Right lobe of liver (tissue), 6 donors: ENCODE measurements at regions not wholly inside any gene's neighbourhood (a gene's known extent, or its start where the extent isn't known, plus 50 kb on each side); places are given as distances from the start of the nearest gene placed in this dataset.
"Not testable (repeated sequence)": the region's sequence is repeated elsewhere in the genome, so short reads cannot be mapped to it uniquely, and the experiment has no call there.

Source experiments
- ATAC-seq, 4 donors: fragments of 200-7000 bp; cut with Tn5 transposase; one replicate each; pipeline ENCODE4 v1.9.1; 2020; ENCODE audit warnings: mild to moderate bottlenecking in 4 of 4, moderate library complexity in 4 of 4
- DNase-seq, 3 donors: peaks; one replicate each; pipeline ENCODE4 v3.0.0-alpha.2; 2020
- H3K27ac ChIP-seq, 3 donors: fragments of 200-600 bp; one replicate each; pipeline ENCODE4 v1.8.0; 2022
- H3K27me3 ChIP-seq, 2 donors: fragments of 200-600 bp; one replicate each; pipeline ENCODE4 v1.8.0; 2022
- H3K36me3 ChIP-seq, 4 donors: fragments of 200-600 bp; sonication (generic) in 1 of 4; one replicate each; pipeline versions ENCODE4 v1.5.1 to v1.8.0; 2017 to 2022; ENCODE audit warnings: control low read depth in 1 of 4
- H3K4me1 ChIP-seq, 4 donors: fragments of 200-600 bp; sonication (generic) in 1 of 4; one replicate each; pipeline versions ENCODE4 v1.5.1 to v1.8.0; 2017 to 2022; ENCODE audit warnings: control low read depth in 1 of 4
- H3K4me3 ChIP-seq, 3 donors: fragments of 200-600 bp; one replicate each; pipeline ENCODE4 v1.8.0; 2022
- H3K9me3 ChIP-seq, 4 donors: fragments of 200-600 bp; sonication (generic) in 1 of 4; one replicate each; pipeline versions ENCODE4 v1.5.1 to v1.8.0; 2017 to 2022; ENCODE audit warnings: control low read depth in 1 of 4
- POLR2A ChIP-seq: fragments of 450-650 bp; IDR thresholded peaks from one replicate; pipeline ENCODE4 v1.6.1; 2017; ENCODE audit warnings: antibody characterized with exemption, mild to moderate bottlenecking
- WGBS: methylation state at CpG from one replicate; pipeline ENCODE4 v1.1.6; 2018; ENCODE audit warnings: low coverage, low lambda C conversion rate; ENCODE audit not compliant: insufficient coverage; ENCODE audit errors: missing lambda C conversion rate; 5-methylcytosine and 5-hydroxymethylcytosine counted together
- intact Hi-C, 2 donors: fragments of 100-400 bp; cut with DNase I; formaldehyde crosslinking; loops; one replicate each; pipeline versions ENCODE4 v1.11.2 to v1.14.1; 2022
- TF ChIP-seq, protein P1 (sequence below), 4 donors: fragments of 200-600 bp in 3 of 4; fragments of 450-650 bp in 1 of 4; IDR thresholded peaks; one replicate each; pipeline versions ENCODE4 v1.5.1 to v1.8.0; 2016 to 2022; ENCODE audit warnings: antibody characterized with exemption in 4 of 4, mild to moderate bottlenecking in 2 of 4
- donor health status: DM: no; HTN: yes; CAD: no.
- donor health status: DM: no; HTN: no; CAD: no.
- donor health status: DM: no; HTN: no; CAD: no.
- donor health status: DM: no; HTN: yes; CAD: no.
- donor health status: DM: no; HTN: yes; CAD: no.

DNA sequence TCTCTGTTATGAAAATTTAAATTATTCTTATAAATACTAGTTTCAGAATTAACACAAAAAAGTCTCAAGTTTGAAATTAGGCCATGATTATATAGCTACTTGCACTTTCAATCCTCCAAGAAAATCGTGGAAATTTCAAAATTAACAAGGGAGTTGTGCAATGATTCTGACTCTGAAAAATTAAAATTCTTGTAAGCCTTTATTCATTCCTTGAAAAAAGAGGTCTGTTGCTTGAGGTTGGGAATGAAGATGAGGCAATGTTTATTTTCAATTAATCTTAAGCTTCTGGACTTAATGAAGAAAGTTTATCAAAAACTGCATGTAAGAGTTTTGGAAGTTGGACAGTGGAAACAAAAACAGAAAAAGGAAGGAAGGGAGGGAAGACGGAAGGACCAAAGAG lies 128.2 kb upstream of the FIBIN start:
- intact Hi-C loops, result no loop called here
- H3K9me3 ChIP-seq, result no peaks in the 10 kb centered on the region
- no peak for ATAC-seq
- H3K36me3 ChIP-seq, result no peaks in the 10 kb centered on the region
- TF ChIP-seq, protein P1, sequence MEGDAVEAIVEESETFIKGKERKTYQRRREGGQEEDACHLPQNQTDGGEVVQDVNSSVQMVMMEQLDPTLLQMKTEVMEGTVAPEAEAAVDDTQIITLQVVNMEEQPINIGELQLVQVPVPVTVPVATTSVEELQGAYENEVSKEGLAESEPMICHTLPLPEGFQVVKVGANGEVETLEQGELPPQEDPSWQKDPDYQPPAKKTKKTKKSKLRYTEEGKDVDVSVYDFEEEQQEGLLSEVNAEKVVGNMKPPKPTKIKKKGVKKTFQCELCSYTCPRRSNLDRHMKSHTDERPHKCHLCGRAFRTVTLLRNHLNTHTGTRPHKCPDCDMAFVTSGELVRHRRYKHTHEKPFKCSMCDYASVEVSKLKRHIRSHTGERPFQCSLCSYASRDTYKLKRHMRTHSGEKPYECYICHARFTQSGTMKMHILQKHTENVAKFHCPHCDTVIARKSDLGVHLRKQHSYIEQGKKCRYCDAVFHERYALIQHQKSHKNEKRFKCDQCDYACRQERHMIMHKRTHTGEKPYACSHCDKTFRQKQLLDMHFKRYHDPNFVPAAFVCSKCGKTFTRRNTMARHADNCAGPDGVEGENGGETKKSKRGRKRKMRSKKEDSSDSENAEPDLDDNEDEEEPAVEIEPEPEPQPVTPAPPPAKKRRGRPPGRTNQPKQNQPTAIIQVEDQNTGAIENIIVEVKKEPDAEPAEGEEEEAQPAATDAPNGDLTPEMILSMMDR (IDR thresholded peaks at IDR 0.05), result no peak
- no peak for TF ChIP-seq POLR2A
- H3K4me3 ChIP-seq, result no peak overlapping the region
- H3K4me1 ChIP-seq, result peaks cover 0 to 6% (median 0%) of the 10 kb centered on the region in 4 donors
- H3K27ac ChIP-seq, result no peak overlapping the region
- no peaks in the 10 kb centered on the region for H3K27me3 ChIP-seq
- 52% methylated on average over 2 of the region's 2 CpGs for whole genome bisulfite sequencing
- no peak for DNase-seq

DNA sequence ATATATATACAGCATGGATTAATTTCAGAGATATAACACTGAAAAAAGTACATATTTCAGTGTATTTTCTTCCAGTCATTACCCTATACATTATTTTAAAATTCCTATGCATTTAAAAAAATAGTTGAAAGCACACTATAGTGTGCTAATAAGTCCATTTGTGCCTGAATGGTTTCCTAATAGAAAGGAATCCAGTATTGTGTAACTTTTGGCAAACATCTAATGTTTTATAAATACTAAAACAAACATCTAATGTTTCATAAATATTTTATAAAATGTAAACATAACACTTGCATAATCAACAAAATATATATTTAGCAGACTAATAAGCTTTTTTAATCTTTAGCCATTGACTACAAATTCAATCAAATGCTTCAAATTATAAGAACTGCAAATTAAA lies 126.6 kb upstream of the FIBIN start:
- no peaks in the 10 kb centered on the region for H3K27me3 ChIP-seq
- ATAC-seq (peak in 2 of 4 donors; percentile 26 to 60), DNase-seq (no peak)
- intact Hi-C loops, result no loop called here
- H3K4me1 ChIP-seq, result peaks cover 0 to 6% (median 0%) of the 10 kb centered on the region in 4 donors
- no peak overlapping the region for H3K27ac ChIP-seq
- H3K4me3 ChIP-seq, result no peak overlapping the region
- no peaks in the 10 kb centered on the region for H3K36me3 ChIP-seq
- no peaks in the 10 kb centered on the region for H3K9me3 ChIP-seq
- TF ChIP-seq POLR2A, result no peak
- TF ChIP-seq, protein P1 (IDR thresholded peaks at IDR 0.05), result no peak

DNA sequence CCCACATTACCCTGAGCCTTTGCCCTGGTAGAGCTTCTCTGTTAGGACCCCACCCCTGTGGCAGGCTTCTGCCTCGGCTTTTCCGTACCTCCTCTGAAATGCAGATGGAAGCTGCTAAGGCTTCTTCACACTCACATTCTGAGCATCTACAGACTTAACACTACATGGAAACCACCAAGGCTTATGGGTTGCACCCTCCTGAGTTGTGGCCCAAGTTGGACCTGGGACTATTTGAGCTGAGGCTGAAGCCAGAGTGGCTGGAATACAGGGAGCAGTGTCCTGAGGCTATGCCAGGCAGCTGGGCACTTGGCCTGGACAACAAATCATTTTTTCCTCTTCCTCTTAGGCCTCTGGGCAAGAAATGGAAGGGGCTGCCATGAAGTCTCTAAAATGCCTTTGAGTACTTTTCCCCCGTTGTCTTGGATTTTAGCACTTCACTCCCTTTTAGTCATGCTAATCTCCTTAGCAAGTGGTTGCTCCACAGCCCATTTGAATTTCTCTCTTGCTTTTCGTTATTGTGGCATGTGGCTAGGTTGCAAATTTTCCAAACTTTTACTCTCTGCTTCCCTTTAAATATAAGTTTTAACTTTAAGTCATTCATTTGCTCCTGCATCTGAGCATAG lies 114.8 kb upstream of the FIBIN start:
- WGBS, result 66% methylated on average over 4 of the region's 4 CpGs

GRCh38 chr11:26882363-26882880 lies 111.5 kb upstream of the FIBIN start:
- ATAC-seq, H3K4me1 ChIP-seq, H3K36me3 ChIP-seq, H3K4me3 ChIP-seq, H3K9me3 ChIP-seq, H3K27me3 ChIP-seq, H3K27ac ChIP-seq, DNase-seq, intact Hi-C loops: not testable (repeated sequence)
- 95% methylated on average over 4 of the region's 4 CpGs for WGBS

More for the DNA sequence above, 114.8 kb upstream of the FIBIN start:
- ATAC-seq (no peak), DNase-seq (no peak)
- Histone ChIP-seq H3K36me3 (no peaks in the 10 kb centered on the region), H3K27me3 (no peaks in the 10 kb centered on the region), H3K4me3 (no peak overlapping the region), H3K9me3 (no peaks in the 10 kb centered on the region), H3K27ac (no peak overlapping the region), H3K4me1 (no peaks in the 10 kb centered on the region)
- intact Hi-C loops, result no loop called here
- TF ChIP-seq, protein P1 (IDR thresholded peaks at IDR 0.05), result no peak
- no peak for TF ChIP-seq POLR2A

GRCh38 chr11:26891501-26891900 lies 102.4 kb upstream of the FIBIN start:
- H3K9me3 ChIP-seq, result no peaks in the 10 kb centered on the region
- ATAC-seq, result no peak
- intact Hi-C loops, result no loop called here
- H3K27ac ChIP-seq, result no peak overlapping the region
- TF ChIP-seq, protein P1 (IDR thresholded peaks at IDR 0.05), result no peak
- H3K36me3 ChIP-seq, result no peaks in the 10 kb centered on the region
- WGBS, result 83% methylated on average over 2 of the region's 2 CpGs
- no peaks in the 10 kb centered on the region for H3K27me3 ChIP-seq
- no peak for DNase-seq
- no peaks in the 10 kb centered on the region for H3K4me1 ChIP-seq
- H3K4me3 ChIP-seq, result no peak overlapping the region
